HL-60 (cell line): ENCODE measurements at regions not wholly inside any gene's neighbourhood (a gene's known extent, or its start where the extent isn't known, plus 50 kb on each side); places are given as distances from the start of the nearest gene placed in this dataset.

Experiments
- CTCF ChIP-seq: IDR thresholded peaks from one replicate; pipeline ENCODE4 v1.5.1; 2011; ENCODE audit warnings: low read length, control low read depth, inconsistent platforms; ENCODE audit not compliant: insufficient read depth
- GABPA ChIP-seq: IDR thresholded peaks from 2 replicates; pipeline ENCODE4 v1.6.1; 2012; ENCODE audit warnings: low read depth
- POLR2AphosphoS5 ChIP-seq: IDR thresholded peaks from 2 replicates; pipeline ENCODE4 v1.6.1; 2012; ENCODE audit warnings: low read depth
- REST ChIP-seq: IDR thresholded peaks from 2 replicates; pipeline ENCODE4 v1.6.1; 2012; ENCODE audit warnings: low read depth; ENCODE audit not compliant: insufficient replicate concordance
- SPI1 ChIP-seq: IDR thresholded peaks from 2 replicates; pipeline ENCODE4 v1.6.1; 2012; ENCODE audit warnings: low read depth, mild to moderate bottlenecking, borderline replicate concordance

- TF ChIP-seq CTCF (no peak), POLR2AphosphoS5 (no peak), REST (no peak), GABPA (no peak), SPI1 (no peak)
Observed at GRCh38 chr20:23138226-23138625, 52.1 kb upstream of the CD93 start.
